ENCODE measurements at regions not wholly inside any gene's neighbourhood (a gene's known extent, or its start where the extent isn't known, plus 50 kb on each side); places are given as distances from the start of the nearest gene placed in this dataset.
A peak's percentile ranks its signal among the peaks of the same experiment; 100 is the strongest.

- TF ChIP-seq CTCF (conservative IDR thresholded peaks at IDR 0.05), result no peak
- Mint-ChIP-seq H3K9me3 (no peaks in the 10 kb centered on the region), H3K27ac (ENCODE audit: unreplicated experiment) (no peak overlapping the region), H3K4me3 (no peak overlapping the region), H3K4me1 (peaks cover 11% of the 10 kb centered on the region), H3K36me3 (ENCODE audit: low read depth) (no peaks in the 10 kb centered on the region), H3K27me3 (ENCODE audit: low read depth) (peaks cover 67% of the 10 kb centered on the region)
- no peak for DNase-seq (ENCODE audit: low read depth, low spot score)
These were observed 102.0 kb downstream of the VPREB1 start for GRCh38 chr22:22346401-22347107.

- DNase-seq (ENCODE audit: low read depth, low spot score), result peak; percentile 31
- H3K4me1 Mint-ChIP-seq, result peaks cover 11% of the 10 kb centered on the region
- H3K27ac Mint-ChIP-seq (ENCODE audit: unreplicated experiment), result no peak overlapping the region
- peak; percentile 26 for TF ChIP-seq CTCF (conservative IDR thresholded peaks at IDR 0.05)
- H3K4me3 Mint-ChIP-seq, result no peak overlapping the region
- no peaks in the 10 kb centered on the region for H3K9me3 Mint-ChIP-seq
- peaks cover 72% of the 10 kb centered on the region for H3K27me3 Mint-ChIP-seq (ENCODE audit: low read depth)
- no peaks in the 10 kb centered on the region for H3K36me3 Mint-ChIP-seq (ENCODE audit: low read depth)
These were observed 103.7 kb downstream of the VPREB1 start for GRCh38 chr22:22348127-22348814.

GRCh38 chr22:22348815-22349454 lies 104.3 kb downstream of the VPREB1 start:
- TF ChIP-seq CTCF (conservative IDR thresholded peaks at IDR 0.05), result no peak
- DNase-seq (ENCODE audit: low read depth, low spot score), result no peak
- Mint-ChIP-seq H3K9me3 (no peaks in the 10 kb centered on the region), H3K27ac (ENCODE audit: unreplicated experiment) (no peak overlapping the region), H3K27me3 (ENCODE audit: low read depth) (peaks cover 75% of the 10 kb centered on the region), H3K4me1 (peaks cover 11% of the 10 kb centered on the region), H3K36me3 (ENCODE audit: low read depth) (no peaks in the 10 kb centered on the region), H3K4me3 (no peak overlapping the region)

- H3K36me3 Mint-ChIP-seq (ENCODE audit: low read depth), result no peaks in the 10 kb centered on the region
These were observed 104.9 kb downstream of the VPREB1 start for GRCh38 chr22:22349455-22349836.

GRCh38 chr22:22351366-22351765 lies 106.8 kb downstream of the VPREB1 start:
- no peak for DNase-seq (ENCODE audit: low read depth, low spot score)
- Mint-ChIP-seq H3K27ac (ENCODE audit: unreplicated experiment) (no peak overlapping the region), H3K4me1 (peaks cover 11% of the 10 kb centered on the region), H3K27me3 (ENCODE audit: low read depth) (peaks cover 89% of the 10 kb centered on the region), H3K9me3 (no peaks in the 10 kb centered on the region), H3K36me3 (ENCODE audit: low read depth) (no peaks in the 10 kb centered on the region), H3K4me3 (no peak overlapping the region)
- TF ChIP-seq CTCF (conservative IDR thresholded peaks at IDR 0.05), result no peak

More at GRCh38 chr22:22349455-22349836, 104.9 kb downstream of the VPREB1 start:
- Mint-ChIP-seq H3K27me3 (ENCODE audit: low read depth) (peaks cover 78% of the 10 kb centered on the region), H3K27ac (ENCODE audit: unreplicated experiment) (no peak overlapping the region), H3K4me3 (no peak overlapping the region), H3K9me3 (no peaks in the 10 kb centered on the region), H3K4me1 (peaks cover 11% of the 10 kb centered on the region)
- no peak for DNase-seq (ENCODE audit: low read depth, low spot score)
- no peak for TF ChIP-seq CTCF (conservative IDR thresholded peaks at IDR 0.05)

Data from neural crest cell (in vitro differentiated cells).